Prostate gland (tissue), 2 donors: ENCODE measurements at regions not wholly inside any gene's neighbourhood (a gene's known extent, or its start where the extent isn't known, plus 50 kb on each side); places are given as distances from the start of the nearest gene placed in this dataset.

ENCODE experiments used
- CTCF ChIP-seq, 4 experiments: fragments of 200-600 bp in 2 of 4; fragments of 450-650 bp in 2 of 4; sonication (generic) in 2 of 4; IDR thresholded peaks; 1 replicate in 3 of 4; 2 replicates in 1 of 4; pipeline ENCODE4 v1.5.1; 2016 to 2019; ENCODE audit warnings: antibody characterized with exemption in 4 of 4, mild to moderate bottlenecking in 2 of 4, moderate library complexity in 2 of 4
- POLR2AphosphoS5 ChIP-seq: sonication (generic); formaldehyde crosslinking; IDR thresholded peaks from one replicate; pipeline ENCODE4 v1.6.1; 2017; ENCODE audit warnings: antibody characterized with exemption

GRCh38 chr4:188596021-188596420 lies 456.8 kb downstream of the TRIML1 start:
- TF ChIP-seq CTCF (IDR thresholded peaks at IDR 0.05) = no peak
- TF ChIP-seq POLR2AphosphoS5 = no peak
